ENCODE measurements at regions not wholly inside any gene's neighbourhood (a gene's known extent, or its start where the extent isn't known, plus 50 kb on each side); places are given as distances from the start of the nearest gene placed in this dataset.

DNA sequence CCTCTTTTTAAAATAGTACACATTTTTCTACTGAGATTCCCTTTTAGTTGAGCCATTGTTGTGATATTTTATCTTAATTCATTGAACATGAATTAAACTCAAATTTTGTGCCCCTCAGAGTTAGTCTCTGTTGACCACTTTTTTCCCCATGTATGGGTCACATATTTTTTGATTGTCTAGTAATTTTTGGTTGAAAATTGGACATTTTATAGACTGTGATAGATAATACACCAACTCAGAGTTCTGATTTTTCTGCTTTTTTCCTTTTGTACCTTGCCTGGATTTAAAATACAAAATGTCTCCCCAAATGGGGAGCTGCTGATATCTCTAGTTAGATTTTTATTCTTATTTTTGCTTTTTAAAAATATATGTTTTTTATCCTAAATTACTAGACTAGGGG lies 291.8 kb upstream of the CITED2 start:
- no TSS peak for BruUV-seq (replicated peaks)
- POLR2A ChIA-PET, result interaction anchor here (0.6 kb wide), 1 partner anchor 292 kb away, joined by 5 read pairs; no protein-coding TSS in a partner anchor
- no peak for FAIRE-seq
- TF ChIP-seq ZKSCAN3 (CRISPR knock-in tag; IDR thresholded peaks at IDR 0.05) (no peak), FOXJ3 (CRISPR knock-in tag; IDR thresholded peaks at IDR 0.05) (no peak), HIVEP1 (CRISPR knock-in tag; IDR thresholded peaks at IDR 0.05) (no peak), ZNF12 (CRISPR knock-in tag; IDR thresholded peaks at IDR 0.05) (no peak), ZFP36 (IDR thresholded peaks at IDR 0.05; ENCODE audit: low read depth, low read length, partially characterized antibody) (no peak), ZNF551 (CRISPR knock-in tag; IDR thresholded peaks at IDR 0.05) (no peak), HCFC1 (IDR thresholded peaks at IDR 0.05; ENCODE audit: low read depth, low read length) (no peak), GATA2 (CRISPR knock-in tag; IDR thresholded peaks at IDR 0.05) (no peak)
- TF ChIP-seq, protein P1, sequence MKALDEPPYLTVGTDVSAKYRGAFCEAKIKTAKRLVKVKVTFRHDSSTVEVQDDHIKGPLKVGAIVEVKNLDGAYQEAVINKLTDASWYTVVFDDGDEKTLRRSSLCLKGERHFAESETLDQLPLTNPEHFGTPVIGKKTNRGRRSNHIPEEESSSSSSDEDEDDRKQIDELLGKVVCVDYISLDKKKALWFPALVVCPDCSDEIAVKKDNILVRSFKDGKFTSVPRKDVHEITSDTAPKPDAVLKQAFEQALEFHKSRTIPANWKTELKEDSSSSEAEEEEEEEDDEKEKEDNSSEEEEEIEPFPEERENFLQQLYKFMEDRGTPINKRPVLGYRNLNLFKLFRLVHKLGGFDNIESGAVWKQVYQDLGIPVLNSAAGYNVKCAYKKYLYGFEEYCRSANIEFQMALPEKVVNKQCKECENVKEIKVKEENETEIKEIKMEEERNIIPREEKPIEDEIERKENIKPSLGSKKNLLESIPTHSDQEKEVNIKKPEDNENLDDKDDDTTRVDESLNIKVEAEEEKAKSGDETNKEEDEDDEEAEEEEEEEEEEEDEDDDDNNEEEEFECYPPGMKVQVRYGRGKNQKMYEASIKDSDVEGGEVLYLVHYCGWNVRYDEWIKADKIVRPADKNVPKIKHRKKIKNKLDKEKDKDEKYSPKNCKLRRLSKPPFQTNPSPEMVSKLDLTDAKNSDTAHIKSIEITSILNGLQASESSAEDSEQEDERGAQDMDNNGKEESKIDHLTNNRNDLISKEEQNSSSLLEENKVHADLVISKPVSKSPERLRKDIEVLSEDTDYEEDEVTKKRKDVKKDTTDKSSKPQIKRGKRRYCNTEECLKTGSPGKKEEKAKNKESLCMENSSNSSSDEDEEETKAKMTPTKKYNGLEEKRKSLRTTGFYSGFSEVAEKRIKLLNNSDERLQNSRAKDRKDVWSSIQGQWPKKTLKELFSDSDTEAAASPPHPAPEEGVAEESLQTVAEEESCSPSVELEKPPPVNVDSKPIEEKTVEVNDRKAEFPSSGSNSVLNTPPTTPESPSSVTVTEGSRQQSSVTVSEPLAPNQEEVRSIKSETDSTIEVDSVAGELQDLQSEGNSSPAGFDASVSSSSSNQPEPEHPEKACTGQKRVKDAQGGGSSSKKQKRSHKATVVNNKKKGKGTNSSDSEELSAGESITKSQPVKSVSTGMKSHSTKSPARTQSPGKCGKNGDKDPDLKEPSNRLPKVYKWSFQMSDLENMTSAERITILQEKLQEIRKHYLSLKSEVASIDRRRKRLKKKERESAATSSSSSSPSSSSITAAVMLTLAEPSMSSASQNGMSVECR (CRISPR knock-in tag; IDR thresholded peaks at IDR 0.05), result no peak
- TF ChIP-seq, protein P2, sequence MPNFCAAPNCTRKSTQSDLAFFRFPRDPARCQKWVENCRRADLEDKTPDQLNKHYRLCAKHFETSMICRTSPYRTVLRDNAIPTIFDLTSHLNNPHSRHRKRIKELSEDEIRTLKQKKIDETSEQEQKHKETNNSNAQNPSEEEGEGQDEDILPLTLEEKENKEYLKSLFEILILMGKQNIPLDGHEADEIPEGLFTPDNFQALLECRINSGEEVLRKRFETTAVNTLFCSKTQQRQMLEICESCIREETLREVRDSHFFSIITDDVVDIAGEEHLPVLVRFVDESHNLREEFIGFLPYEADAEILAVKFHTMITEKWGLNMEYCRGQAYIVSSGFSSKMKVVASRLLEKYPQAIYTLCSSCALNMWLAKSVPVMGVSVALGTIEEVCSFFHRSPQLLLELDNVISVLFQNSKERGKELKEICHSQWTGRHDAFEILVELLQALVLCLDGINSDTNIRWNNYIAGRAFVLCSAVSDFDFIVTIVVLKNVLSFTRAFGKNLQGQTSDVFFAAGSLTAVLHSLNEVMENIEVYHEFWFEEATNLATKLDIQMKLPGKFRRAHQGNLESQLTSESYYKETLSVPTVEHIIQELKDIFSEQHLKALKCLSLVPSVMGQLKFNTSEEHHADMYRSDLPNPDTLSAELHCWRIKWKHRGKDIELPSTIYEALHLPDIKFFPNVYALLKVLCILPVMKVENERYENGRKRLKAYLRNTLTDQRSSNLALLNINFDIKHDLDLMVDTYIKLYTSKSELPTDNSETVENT (CRISPR knock-in tag; IDR thresholded peaks at IDR 0.05), result no peak
- TF ChIP-seq, protein P3, sequence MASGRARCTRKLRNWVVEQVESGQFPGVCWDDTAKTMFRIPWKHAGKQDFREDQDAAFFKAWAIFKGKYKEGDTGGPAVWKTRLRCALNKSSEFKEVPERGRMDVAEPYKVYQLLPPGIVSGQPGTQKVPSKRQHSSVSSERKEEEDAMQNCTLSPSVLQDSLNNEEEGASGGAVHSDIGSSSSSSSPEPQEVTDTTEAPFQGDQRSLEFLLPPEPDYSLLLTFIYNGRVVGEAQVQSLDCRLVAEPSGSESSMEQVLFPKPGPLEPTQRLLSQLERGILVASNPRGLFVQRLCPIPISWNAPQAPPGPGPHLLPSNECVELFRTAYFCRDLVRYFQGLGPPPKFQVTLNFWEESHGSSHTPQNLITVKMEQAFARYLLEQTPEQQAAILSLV (tag; IDR thresholded peaks at IDR 0.05), result no peak
- TF ChIP-seq, protein P4, sequence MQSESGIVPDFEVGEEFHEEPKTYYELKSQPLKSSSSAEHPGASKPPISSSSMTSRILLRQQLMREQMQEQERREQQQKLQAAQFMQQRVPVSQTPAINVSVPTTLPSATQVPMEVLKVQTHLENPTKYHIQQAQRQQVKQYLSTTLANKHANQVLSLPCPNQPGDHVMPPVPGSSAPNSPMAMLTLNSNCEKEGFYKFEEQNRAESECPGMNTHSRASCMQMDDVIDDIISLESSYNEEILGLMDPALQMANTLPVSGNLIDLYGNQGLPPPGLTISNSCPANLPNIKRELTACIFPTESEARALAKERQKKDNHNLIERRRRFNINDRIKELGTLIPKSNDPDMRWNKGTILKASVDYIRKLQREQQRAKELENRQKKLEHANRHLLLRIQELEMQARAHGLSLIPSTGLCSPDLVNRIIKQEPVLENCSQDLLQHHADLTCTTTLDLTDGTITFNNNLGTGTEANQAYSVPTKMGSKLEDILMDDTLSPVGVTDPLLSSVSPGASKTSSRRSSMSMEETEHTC (IDR thresholded peaks at IDR 0.05), result no peak

More for the DNA sequence above, 291.8 kb upstream of the CITED2 start:
- Histone ChIP-seq H3K4me3 (no peak overlapping the region), H4K20me1 (replicated peaks; ENCODE audit: control insufficient read depth, insufficient read depth, low read length) (no peaks in the 10 kb centered on the region), H3K27ac (ENCODE audit: extremely low read depth, low read depth, low read length) (no peak overlapping the region), H3K4me2 (ENCODE audit: insufficient read depth, low read length) (no peak overlapping the region), H2AFZ (ENCODE audit: low read depth, low read length) (no peak overlapping the region), H3K36me3 (ENCODE audit: control insufficient read depth, insufficient read depth, low read length) (no peaks in the 10 kb centered on the region), H3K9ac (ENCODE audit: insufficient read depth in 1 of 2, low read depth in 2 of 2, low read length in 2 of 2) (no peak overlapping the region), H3K4me1 (replicated peaks in 1 of 2; ENCODE audit: control insufficient read depth in 2 of 2, insufficient read depth in 2 of 2, low read length in 2 of 2) (no peaks in the 10 kb centered on the region), H3K79me2 (ENCODE audit: control insufficient read depth, insufficient read depth, low read length) (no peaks in the 10 kb centered on the region), H3K27me3 (ENCODE audit: control insufficient read depth in 2 of 2, insufficient read depth in 2 of 2, low read length in 2 of 2) (no peaks in the 10 kb centered on the region), H3K9me3 (replicated peaks; ENCODE audit: control insufficient read depth, insufficient read depth, low read depth, low read length) (peaks cover 4% of the 10 kb centered on the region; the same call in 1 of the 2 replicates), H3K9me1 (ENCODE audit: control insufficient read depth, insufficient read depth, low read length) (no peaks in the 10 kb centered on the region)
- no peak for ATAC-seq
- intact Hi-C loops (cut with micrococcal nuclease) (no loop called here), in situ Hi-C loops (cut with MboI) (no loop called here)
- no peak for DNase-seq (ENCODE audit: extremely low read depth in 1 of 4, low spot score in 3 of 4)
- CTCF ChIA-PET (ENCODE audit: low intra/inter-chr PET ratio), result no interaction called here

All from K562 (cell line).